ENCODE measurements at regions not wholly inside any gene's neighbourhood (a gene's known extent, or its start where the extent isn't known, plus 50 kb on each side); places are given as distances from the start of the nearest gene placed in this dataset.

- DNase-seq (ENCODE audit: low read depth, low spot score), result no peak
- no peak overlapping the region for H3K4me3 ChIP-seq
- H3K9ac ChIP-seq (ENCODE audit: insufficient read length), result no peak overlapping the region
Observed at GRCh38 chr7:96447109-96447645, 125.3 kb upstream of the SLC25A13 start.

GRCh38 chr7:96441436-96442084, 119.7 kb upstream of the SLC25A13 start:
- no peak for DNase-seq (ENCODE audit: low read depth, low spot score)
- H3K9me3 ChIP-seq (ENCODE audit: low read depth, low read length), result no peaks in the 10 kb centered on the region
- TF ChIP-seq FOXP2 (optimal IDR thresholded peaks at IDR 0.05; ENCODE audit: control extremely low read depth, extremely low read length, insufficient read depth) (no peak), EZH2 (IDR thresholded peaks at IDR 0.05) (no peak), POLR2AphosphoS5 (IDR thresholded peaks at IDR 0.05; ENCODE audit: borderline replicate concordance, low read depth, low read length) (no peak)
- no peak overlapping the region for H3K27ac ChIP-seq
- H3K4me3 ChIP-seq, result no peak overlapping the region
- no peak overlapping the region for H3K9ac ChIP-seq (ENCODE audit: insufficient read length)
- H3K36me3 ChIP-seq (ENCODE audit: insufficient read depth, low read length), result no peaks in the 10 kb centered on the region

More at GRCh38 chr7:96447109-96447645, 125.3 kb upstream of the SLC25A13 start:
- Histone ChIP-seq H3K9me3 (ENCODE audit: low read depth, low read length) (no peaks in the 10 kb centered on the region), H3K36me3 (ENCODE audit: insufficient read depth, low read length) (no peaks in the 10 kb centered on the region), H3K27ac (no peak overlapping the region)
- no peak for TF ChIP-seq EZH2 (IDR thresholded peaks at IDR 0.05)
- no peak for TF ChIP-seq FOXP2 (optimal IDR thresholded peaks at IDR 0.05; ENCODE audit: control extremely low read depth, extremely low read length, insufficient read depth)
- no peak for TF ChIP-seq POLR2AphosphoS5 (IDR thresholded peaks at IDR 0.05; ENCODE audit: borderline replicate concordance, low read depth, low read length)

- no peak for TF ChIP-seq POLR2AphosphoS5 (IDR thresholded peaks at IDR 0.05; ENCODE audit: borderline replicate concordance, low read depth, low read length)
- no peak for TF ChIP-seq FOXP2 (optimal IDR thresholded peaks at IDR 0.05; ENCODE audit: control extremely low read depth, extremely low read length, insufficient read depth)
- no peak for TF ChIP-seq EZH2 (IDR thresholded peaks at IDR 0.05)
- DNase-seq (ENCODE audit: low read depth, low spot score), result no peak
- no peaks in the 10 kb centered on the region for H3K9me3 ChIP-seq (ENCODE audit: low read depth, low read length)
- no peaks in the 10 kb centered on the region for H3K36me3 ChIP-seq (ENCODE audit: insufficient read depth, low read length)
- H3K27ac ChIP-seq, result no peak overlapping the region
- no peak overlapping the region for H3K9ac ChIP-seq (ENCODE audit: insufficient read length)
- no peak overlapping the region for H3K4me3 ChIP-seq
Observed at GRCh38 chr7:96440328-96440727, 118.4 kb upstream of the SLC25A13 start.

- Histone ChIP-seq H3K36me3 (ENCODE audit: insufficient read depth, low read length) (no peaks in the 10 kb centered on the region), H3K27ac (no peak overlapping the region), H3K4me3 (no peak overlapping the region), H3K9me3 (ENCODE audit: low read depth, low read length) (no peaks in the 10 kb centered on the region), H3K9ac (ENCODE audit: insufficient read length) (no peak overlapping the region)
- no peak for DNase-seq (ENCODE audit: low read depth, low spot score)
- TF ChIP-seq FOXP2 (optimal IDR thresholded peaks at IDR 0.05; ENCODE audit: control extremely low read depth, extremely low read length, insufficient read depth) (no peak), POLR2AphosphoS5 (IDR thresholded peaks at IDR 0.05; ENCODE audit: borderline replicate concordance, low read depth, low read length) (no peak), EZH2 (IDR thresholded peaks at IDR 0.05) (no peak)
Observed at GRCh38 chr7:96436880-96437279, 115.0 kb upstream of the SLC25A13 start.

- no peak for TF ChIP-seq EZH2 (IDR thresholded peaks at IDR 0.05)
- no peak for TF ChIP-seq FOXP2 (optimal IDR thresholded peaks at IDR 0.05; ENCODE audit: control extremely low read depth, extremely low read length, insufficient read depth)
- no peak for TF ChIP-seq POLR2AphosphoS5 (IDR thresholded peaks at IDR 0.05; ENCODE audit: borderline replicate concordance, low read depth, low read length)
- no peak overlapping the region for H3K4me3 ChIP-seq
- no peaks in the 10 kb centered on the region for H3K9me3 ChIP-seq (ENCODE audit: low read depth, low read length)
- H3K36me3 ChIP-seq (ENCODE audit: insufficient read depth, low read length), result no peaks in the 10 kb centered on the region
- H3K27ac ChIP-seq, result no peak overlapping the region
- H3K9ac ChIP-seq (ENCODE audit: insufficient read length), result no peak overlapping the region
- DNase-seq (ENCODE audit: low read depth, low spot score), result no peak
Observed at GRCh38 chr7:96430356-96430755, 108.5 kb upstream of the SLC25A13 start.

GRCh38 chr7:96427143-96427542, 105.2 kb upstream of the SLC25A13 start:
- no peak overlapping the region for H3K4me3 ChIP-seq
- no peak overlapping the region for H3K27ac ChIP-seq
- no peaks in the 10 kb centered on the region for H3K36me3 ChIP-seq (ENCODE audit: insufficient read depth, low read length)
- no peak for DNase-seq (ENCODE audit: low read depth, low spot score)
- no peak overlapping the region for H3K9ac ChIP-seq (ENCODE audit: insufficient read length)
- TF ChIP-seq POLR2AphosphoS5 (IDR thresholded peaks at IDR 0.05; ENCODE audit: borderline replicate concordance, low read depth, low read length), result no peak
- no peak for TF ChIP-seq EZH2 (IDR thresholded peaks at IDR 0.05)
- H3K9me3 ChIP-seq (ENCODE audit: low read depth, low read length), result no peaks in the 10 kb centered on the region

- no peak overlapping the region for H3K4me3 ChIP-seq
- TF ChIP-seq POLR2AphosphoS5 (IDR thresholded peaks at IDR 0.05; ENCODE audit: borderline replicate concordance, low read depth, low read length) (no peak), FOXP2 (optimal IDR thresholded peaks at IDR 0.05; ENCODE audit: control extremely low read depth, extremely low read length, insufficient read depth) (no peak), EZH2 (IDR thresholded peaks at IDR 0.05) (no peak)
- no peaks in the 10 kb centered on the region for H3K9me3 ChIP-seq (ENCODE audit: low read depth, low read length)
- no peaks in the 10 kb centered on the region for H3K36me3 ChIP-seq (ENCODE audit: insufficient read depth, low read length)
- H3K27ac ChIP-seq, result no peak overlapping the region
- no peak overlapping the region for H3K9ac ChIP-seq (ENCODE audit: insufficient read length)
- no peak for DNase-seq (ENCODE audit: low read depth, low spot score)
Observed at GRCh38 chr7:96426685-96427084, 104.8 kb upstream of the SLC25A13 start.

GRCh38 chr7:96426027-96426426, 104.1 kb upstream of the SLC25A13 start:
- TF ChIP-seq FOXP2 (optimal IDR thresholded peaks at IDR 0.05; ENCODE audit: control extremely low read depth, extremely low read length, insufficient read depth) (no peak), POLR2AphosphoS5 (IDR thresholded peaks at IDR 0.05; ENCODE audit: borderline replicate concordance, low read depth, low read length) (no peak), EZH2 (IDR thresholded peaks at IDR 0.05) (no peak)
- no peak overlapping the region for H3K27ac ChIP-seq
- no peak for DNase-seq (ENCODE audit: low read depth, low spot score)

GRCh38 chr7:96424411-96424810, 102.5 kb upstream of the SLC25A13 start:
- TF ChIP-seq EZH2 (IDR thresholded peaks at IDR 0.05), result no peak
- TF ChIP-seq POLR2AphosphoS5 (IDR thresholded peaks at IDR 0.05; ENCODE audit: borderline replicate concordance, low read depth, low read length), result no peak
- TF ChIP-seq FOXP2 (optimal IDR thresholded peaks at IDR 0.05; ENCODE audit: control extremely low read depth, extremely low read length, insufficient read depth), result no peak
- no peaks in the 10 kb centered on the region for H3K9me3 ChIP-seq (ENCODE audit: low read depth, low read length)
- H3K36me3 ChIP-seq (ENCODE audit: insufficient read depth, low read length), result no peaks in the 10 kb centered on the region
- H3K4me3 ChIP-seq, result no peak overlapping the region
- no peak overlapping the region for H3K27ac ChIP-seq
- H3K9ac ChIP-seq (ENCODE audit: insufficient read length), result no peak overlapping the region
- DNase-seq (ENCODE audit: low read depth, low spot score), result no peak

More at GRCh38 chr7:96426027-96426426, 104.1 kb upstream of the SLC25A13 start:
- Histone ChIP-seq H3K4me3 (no peak overlapping the region), H3K9ac (ENCODE audit: insufficient read length) (no peak overlapping the region), H3K36me3 (ENCODE audit: insufficient read depth, low read length) (no peaks in the 10 kb centered on the region), H3K9me3 (ENCODE audit: low read depth, low read length) (no peaks in the 10 kb centered on the region)

Data from SK-N-MC (cell line).